NCI-H1436 (cell line): ENCODE measurements at regions not wholly inside any gene's neighbourhood (a gene's known extent, or its start where the extent isn't known, plus 50 kb on each side); places are given as distances from the start of the nearest gene placed in this dataset.

Source experiments
- DNase-seq: peaks from one replicate; lab custom pipeline; 2025; lab: John Stamatoyannopoulos, UW

GRCh38 chr9:108676355-108676754, 179.4 kb downstream of the ACTL7B start:
- DNase-seq: no peak

- no peak for DNase-seq
These were observed 180.1 kb downstream of the ACTL7B start for GRCh38 chr9:108675708-108676107.

GRCh38 chr9:108674766-108675530, 180.8 kb downstream of the ACTL7B start:
- no peak for DNase-seq

- no peak for DNase-seq
These were observed 182.4 kb downstream of the ACTL7B start for GRCh38 chr9:108673386-108673785.

GRCh38 chr9:108672475-108673190, 183.2 kb downstream of the ACTL7B start:
- no peak for DNase-seq

- no peak for DNase-seq
These were observed 184.0 kb downstream of the ACTL7B start for GRCh38 chr9:108671794-108672193.

GRCh38 chr9:108671176-108671575, 184.6 kb downstream of the ACTL7B start:
- no peak for DNase-seq

GRCh38 chr9:108668938-108669335, 186.8 kb downstream of the ACTL7B start:
- DNase-seq: no peak

GRCh38 chr9:108668191-108668937, 187.4 kb downstream of the ACTL7B start:
- DNase-seq: no peak

- DNase-seq: no peak
These were observed 189.5 kb downstream of the ACTL7B start for GRCh38 chr9:108666240-108666784.

- DNase-seq: no peak
These were observed 190.1 kb downstream of the ACTL7B start for GRCh38 chr9:108665521-108666239.

- DNase-seq: no peak
These were observed 191.2 kb downstream of the ACTL7B start for GRCh38 chr9:108664309-108665255.

- DNase-seq: no peak
These were observed 192.4 kb downstream of the ACTL7B start for GRCh38 chr9:108663422-108663821.

- no peak for DNase-seq
These were observed 192.8 kb downstream of the ACTL7B start for GRCh38 chr9:108662956-108663355.

GRCh38 chr9:108662091-108662875, 193.5 kb downstream of the ACTL7B start:
- no peak for DNase-seq

GRCh38 chr9:108656566-108656965, 199.2 kb downstream of the ACTL7B start:
- DNase-seq: no peak

GRCh38 chr9:108655818-108656217, 200.0 kb downstream of the ACTL7B start:
- no peak for DNase-seq

- DNase-seq: no peak
These were observed 201.2 kb downstream of the ACTL7B start for GRCh38 chr9:108654566-108654965.

- DNase-seq: no peak
These were observed 202.9 kb downstream of the ACTL7B start for GRCh38 chr9:108652851-108653250.

- no peak for DNase-seq
These were observed 205.0 kb downstream of the ACTL7B start for GRCh38 chr9:108650826-108651225.
